ENCODE measurements at regions not wholly inside any gene's neighbourhood (a gene's known extent, or its start where the extent isn't known, plus 50 kb on each side); places are given as distances from the start of the nearest gene placed in this dataset.

DNA sequence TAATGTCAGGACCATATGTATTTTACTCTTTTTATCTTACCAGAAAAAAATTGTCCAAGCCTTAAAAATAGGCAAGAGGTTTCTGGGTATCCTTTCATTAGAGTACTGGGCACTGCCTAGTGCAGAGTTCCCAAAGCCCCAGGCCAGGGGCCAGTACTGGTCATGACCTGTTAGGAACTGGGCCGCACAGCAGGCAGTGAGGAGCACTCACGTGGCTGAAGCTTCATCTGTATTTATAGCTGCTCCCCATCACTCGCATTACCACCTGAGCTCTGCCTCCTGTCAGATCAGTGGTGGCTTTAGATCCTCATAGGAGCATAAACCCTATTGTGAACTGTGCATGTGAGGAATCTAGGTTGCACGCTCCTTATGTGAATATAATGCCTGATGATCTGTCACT, 632.9 kb downstream of the UTRN start:
- POLR2A ChIA-PET: no interaction called here
- no peak for ATAC-seq

GRCh38 chr6:144919560-144919959, 634.4 kb downstream of the UTRN start:
- intact Hi-C loops (cut with micrococcal nuclease; ENCODE audit: unreplicated experiment) (no loop called here), in situ Hi-C loops (cut with HindIII; ENCODE audit: low pct_unique_long_range_greater_than_20kb, low sequenced_read_pairs) (no loop called here)
- ATAC-seq: no peak
- Histone ChIP-seq H3K4me3 (ENCODE audit: low read depth in 2 of 2, low read length in 2 of 2) (no peak overlapping the region), H3K9me3 (ENCODE audit: control insufficient read depth, insufficient read depth, low read depth, low read length) (no peaks in the 10 kb centered on the region), H3K36me3 (ENCODE audit: control insufficient read depth, insufficient read depth, low read length) (no peaks in the 10 kb centered on the region), H3K27me3 (ENCODE audit: control insufficient read depth, insufficient read depth, low read length) (no peaks in the 10 kb centered on the region), H3K4me1 (ENCODE audit: control insufficient read depth, insufficient read depth, low read length) (no peaks in the 10 kb centered on the region), H3K27ac (ENCODE audit: low read length) (no peak overlapping the region)
- no peak for DNase-seq (ENCODE audit: low read depth, low spot score)
- ChIA-PET POLR2A (no interaction called here), CTCF (no interaction called here)
- TF ChIP-seq SIN3A (IDR thresholded peaks at IDR 0.05; ENCODE audit: borderline replicate concordance, insufficient read depth, low read depth, low read length): no peak
- no peak for TF ChIP-seq TCF7L2 (IDR thresholded peaks at IDR 0.05; ENCODE audit: low read depth, low read length)
- TF ChIP-seq, protein P1, sequence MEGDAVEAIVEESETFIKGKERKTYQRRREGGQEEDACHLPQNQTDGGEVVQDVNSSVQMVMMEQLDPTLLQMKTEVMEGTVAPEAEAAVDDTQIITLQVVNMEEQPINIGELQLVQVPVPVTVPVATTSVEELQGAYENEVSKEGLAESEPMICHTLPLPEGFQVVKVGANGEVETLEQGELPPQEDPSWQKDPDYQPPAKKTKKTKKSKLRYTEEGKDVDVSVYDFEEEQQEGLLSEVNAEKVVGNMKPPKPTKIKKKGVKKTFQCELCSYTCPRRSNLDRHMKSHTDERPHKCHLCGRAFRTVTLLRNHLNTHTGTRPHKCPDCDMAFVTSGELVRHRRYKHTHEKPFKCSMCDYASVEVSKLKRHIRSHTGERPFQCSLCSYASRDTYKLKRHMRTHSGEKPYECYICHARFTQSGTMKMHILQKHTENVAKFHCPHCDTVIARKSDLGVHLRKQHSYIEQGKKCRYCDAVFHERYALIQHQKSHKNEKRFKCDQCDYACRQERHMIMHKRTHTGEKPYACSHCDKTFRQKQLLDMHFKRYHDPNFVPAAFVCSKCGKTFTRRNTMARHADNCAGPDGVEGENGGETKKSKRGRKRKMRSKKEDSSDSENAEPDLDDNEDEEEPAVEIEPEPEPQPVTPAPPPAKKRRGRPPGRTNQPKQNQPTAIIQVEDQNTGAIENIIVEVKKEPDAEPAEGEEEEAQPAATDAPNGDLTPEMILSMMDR (IDR thresholded peaks at IDR 0.05): no peak
- no peak for TF ChIP-seq POLR2AphosphoS5 (IDR thresholded peaks at IDR 0.05; ENCODE audit: low read depth, low read length)
- TF ChIP-seq, protein P2, sequence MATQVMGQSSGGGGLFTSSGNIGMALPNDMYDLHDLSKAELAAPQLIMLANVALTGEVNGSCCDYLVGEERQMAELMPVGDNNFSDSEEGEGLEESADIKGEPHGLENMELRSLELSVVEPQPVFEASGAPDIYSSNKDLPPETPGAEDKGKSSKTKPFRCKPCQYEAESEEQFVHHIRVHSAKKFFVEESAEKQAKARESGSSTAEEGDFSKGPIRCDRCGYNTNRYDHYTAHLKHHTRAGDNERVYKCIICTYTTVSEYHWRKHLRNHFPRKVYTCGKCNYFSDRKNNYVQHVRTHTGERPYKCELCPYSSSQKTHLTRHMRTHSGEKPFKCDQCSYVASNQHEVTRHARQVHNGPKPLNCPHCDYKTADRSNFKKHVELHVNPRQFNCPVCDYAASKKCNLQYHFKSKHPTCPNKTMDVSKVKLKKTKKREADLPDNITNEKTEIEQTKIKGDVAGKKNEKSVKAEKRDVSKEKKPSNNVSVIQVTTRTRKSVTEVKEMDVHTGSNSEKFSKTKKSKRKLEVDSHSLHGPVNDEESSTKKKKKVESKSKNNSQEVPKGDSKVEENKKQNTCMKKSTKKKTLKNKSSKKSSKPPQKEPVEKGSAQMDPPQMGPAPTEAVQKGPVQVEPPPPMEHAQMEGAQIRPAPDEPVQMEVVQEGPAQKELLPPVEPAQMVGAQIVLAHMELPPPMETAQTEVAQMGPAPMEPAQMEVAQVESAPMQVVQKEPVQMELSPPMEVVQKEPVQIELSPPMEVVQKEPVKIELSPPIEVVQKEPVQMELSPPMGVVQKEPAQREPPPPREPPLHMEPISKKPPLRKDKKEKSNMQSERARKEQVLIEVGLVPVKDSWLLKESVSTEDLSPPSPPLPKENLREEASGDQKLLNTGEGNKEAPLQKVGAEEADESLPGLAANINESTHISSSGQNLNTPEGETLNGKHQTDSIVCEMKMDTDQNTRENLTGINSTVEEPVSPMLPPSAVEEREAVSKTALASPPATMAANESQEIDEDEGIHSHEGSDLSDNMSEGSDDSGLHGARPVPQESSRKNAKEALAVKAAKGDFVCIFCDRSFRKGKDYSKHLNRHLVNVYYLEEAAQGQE (IDR thresholded peaks at IDR 0.05; ENCODE audit: insufficient read depth in 1 of 2, low read depth in 2 of 2, low read length in 1 of 2): no peak
- BruUV-seq (replicated peaks): no TSS peak

More for the DNA sequence above, 632.9 kb downstream of the UTRN start:
- BruUV-seq (replicated peaks): no TSS peak
- no peaks in the 10 kb centered on the region for H3K36me3 ChIP-seq (ENCODE audit: control insufficient read depth, insufficient read depth, low read length)
- H3K4me3 ChIP-seq (ENCODE audit: low read depth in 2 of 2, low read length in 2 of 2): no peak overlapping the region
- intact Hi-C loops (cut with micrococcal nuclease; ENCODE audit: unreplicated experiment) (no loop called here), in situ Hi-C loops (cut with HindIII; ENCODE audit: low pct_unique_long_range_greater_than_20kb, low sequenced_read_pairs) (no loop called here)
- H3K9me3 ChIP-seq (ENCODE audit: control insufficient read depth, insufficient read depth, low read depth, low read length): no peaks in the 10 kb centered on the region
- no peak overlapping the region for H3K27ac ChIP-seq (ENCODE audit: low read length)
- H3K27me3 ChIP-seq (ENCODE audit: control insufficient read depth, insufficient read depth, low read length): no peaks in the 10 kb centered on the region
- CTCF ChIA-PET: no interaction called here
- H3K4me1 ChIP-seq (ENCODE audit: control insufficient read depth, insufficient read depth, low read length): no peaks in the 10 kb centered on the region
- no peak for DNase-seq (ENCODE audit: low read depth, low spot score)
- TF ChIP-seq TCF7L2 (IDR thresholded peaks at IDR 0.05; ENCODE audit: low read depth, low read length) (no peak), SIN3A (IDR thresholded peaks at IDR 0.05; ENCODE audit: borderline replicate concordance, insufficient read depth, low read depth, low read length) (no peak), POLR2AphosphoS5 (IDR thresholded peaks at IDR 0.05; ENCODE audit: low read depth, low read length) (no peak)
- TF ChIP-seq, protein P1 (IDR thresholded peaks at IDR 0.05): no peak
- TF ChIP-seq, protein P2 (IDR thresholded peaks at IDR 0.05; ENCODE audit: insufficient read depth in 1 of 2, low read depth in 2 of 2, low read length in 1 of 2): no peak
